GM21381 (cell line): ENCODE measurements at regions not wholly inside any gene's neighbourhood (a gene's known extent, or its start where the extent isn't known, plus 50 kb on each side); places are given as distances from the start of the nearest gene placed in this dataset.

Experiments used
- ATAC-seq: cut with Tn5 transposase; IDR thresholded peaks from one replicate; pipeline ENCODE4 v1.9.1; 2021; ENCODE audit warnings: mild to moderate bottlenecking, moderate library complexity; ENCODE audit not compliant: unreplicated experiment

DNA sequence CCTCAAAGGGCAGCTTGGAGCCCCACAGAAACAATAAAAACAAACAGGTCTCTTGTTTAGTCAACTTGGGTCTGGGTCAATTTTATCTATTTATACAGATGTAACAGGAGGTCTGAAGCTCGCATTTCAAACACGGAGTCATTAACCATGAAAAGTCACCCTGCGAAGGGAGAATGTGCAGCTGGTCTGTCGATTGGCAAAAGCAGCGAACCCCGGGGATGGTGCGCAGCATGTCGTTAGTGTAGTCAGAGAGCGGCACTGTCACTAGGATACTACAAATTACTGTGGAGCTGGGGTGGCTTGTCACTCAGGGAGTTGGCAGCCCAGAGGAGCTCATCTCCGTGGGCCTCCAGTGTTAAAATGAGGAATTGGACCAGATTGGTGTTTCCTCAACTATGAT is 190.4 kb upstream of the ARG1 start:
- no peak for ATAC-seq

DNA sequence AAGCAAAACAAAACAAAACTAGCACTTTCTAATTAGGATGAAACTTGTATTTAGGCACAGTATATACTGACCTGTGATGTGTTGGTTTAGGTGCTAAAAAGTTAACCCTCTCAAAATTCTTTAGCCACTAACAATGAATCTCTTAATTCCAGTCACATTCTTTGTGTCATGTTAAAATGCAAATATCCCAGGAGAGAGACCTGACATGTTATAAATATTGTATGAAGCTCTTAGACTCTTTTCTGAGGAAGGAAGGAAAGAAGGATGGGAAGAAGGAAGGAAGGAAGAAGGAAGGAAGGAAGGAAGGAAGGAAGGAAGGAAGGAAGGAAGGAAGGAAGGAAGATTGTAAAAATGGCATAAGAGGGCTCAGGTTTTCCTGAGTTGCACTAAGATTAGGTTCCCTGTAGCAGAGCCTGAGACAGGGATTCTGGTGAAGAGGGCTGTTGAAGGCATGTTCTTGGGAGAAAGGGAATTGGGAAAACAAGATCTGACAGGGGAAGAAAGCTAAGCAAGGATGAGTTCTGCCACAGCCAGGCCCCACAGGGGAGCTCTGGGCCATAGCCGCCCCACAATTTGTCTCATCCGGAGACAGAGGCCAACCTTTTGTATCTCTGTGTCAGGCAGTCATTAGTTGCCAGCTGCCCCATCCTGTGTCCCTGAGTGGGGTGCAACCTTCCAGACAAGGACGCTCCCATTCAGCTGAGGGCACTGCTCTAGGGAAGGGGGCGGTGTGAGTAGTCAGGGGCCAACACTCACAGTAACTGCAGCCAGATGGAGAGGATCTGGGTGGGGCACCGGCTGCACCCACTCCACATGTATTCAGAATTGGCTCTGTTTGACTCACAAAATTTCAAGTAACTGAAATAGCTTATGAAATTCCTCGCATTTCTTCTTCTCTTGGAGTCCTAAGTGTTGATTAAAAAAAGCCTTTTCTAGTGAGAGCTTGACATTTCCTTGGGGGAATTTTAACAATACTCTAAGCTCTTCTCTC is 189.3 kb upstream of the ARG1 start:
- no peak for ATAC-seq

DNA sequence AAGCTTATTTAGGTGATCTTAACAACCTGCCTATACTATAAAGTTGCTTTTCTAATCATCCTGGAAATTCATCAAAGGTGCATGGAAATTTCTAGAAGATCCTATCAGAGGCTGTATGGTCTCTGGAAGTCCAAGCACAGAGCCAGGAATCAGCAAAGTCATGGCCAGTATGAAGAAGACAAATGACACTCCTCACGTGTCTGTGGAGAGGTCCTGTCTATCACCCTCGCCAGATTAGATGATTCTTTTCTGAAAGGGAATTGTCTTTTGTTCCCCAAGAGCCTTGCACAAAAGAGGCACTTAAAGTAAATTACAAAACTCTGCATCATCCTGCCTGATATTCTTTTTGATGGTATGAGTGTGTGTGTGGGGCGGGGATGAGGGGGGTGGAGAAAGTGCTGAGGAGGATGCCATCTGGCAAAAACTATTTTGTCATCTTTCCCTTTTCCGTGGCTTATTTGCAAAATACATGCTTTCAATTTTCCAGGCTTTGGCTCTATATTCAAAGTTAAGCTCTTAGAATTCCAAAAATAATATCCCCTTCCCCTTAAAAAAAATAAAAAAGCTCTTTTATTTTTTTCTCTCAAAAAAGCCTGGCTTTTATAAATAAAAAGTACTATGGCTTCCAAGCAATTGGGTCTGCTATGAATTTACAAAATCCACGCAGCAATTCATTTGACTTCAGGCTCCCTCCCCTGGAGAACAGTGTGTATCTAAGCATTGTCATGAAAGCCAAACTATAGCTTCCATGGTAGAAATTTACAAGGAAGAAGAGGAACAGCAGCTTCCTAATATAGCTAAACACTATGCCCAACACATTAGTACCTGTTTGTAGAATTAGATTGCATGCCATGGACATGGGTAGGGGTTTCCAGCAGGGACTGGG is 185.2 kb upstream of the ARG1 start:
- no peak for ATAC-seq

DNA sequence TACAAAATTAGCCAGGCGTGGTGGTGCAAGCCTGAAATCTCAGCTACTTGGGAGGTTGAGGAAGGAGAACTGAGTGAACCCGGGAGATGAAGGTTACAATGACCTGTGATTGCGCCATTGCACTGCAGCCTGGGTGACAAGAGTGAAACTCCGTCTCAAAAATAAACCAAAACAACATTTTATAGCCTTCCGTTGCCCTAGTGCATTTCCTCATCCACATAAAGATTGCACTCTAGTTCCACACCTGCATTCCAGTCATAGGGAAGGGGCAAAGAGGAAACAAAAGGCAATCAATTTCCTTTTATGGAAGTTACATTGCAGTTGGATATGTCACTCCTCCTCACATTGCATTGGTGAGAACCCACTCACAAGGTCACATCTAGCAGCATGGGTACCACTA is 182.7 kb upstream of the ARG1 start:
- ATAC-seq: no peak

DNA sequence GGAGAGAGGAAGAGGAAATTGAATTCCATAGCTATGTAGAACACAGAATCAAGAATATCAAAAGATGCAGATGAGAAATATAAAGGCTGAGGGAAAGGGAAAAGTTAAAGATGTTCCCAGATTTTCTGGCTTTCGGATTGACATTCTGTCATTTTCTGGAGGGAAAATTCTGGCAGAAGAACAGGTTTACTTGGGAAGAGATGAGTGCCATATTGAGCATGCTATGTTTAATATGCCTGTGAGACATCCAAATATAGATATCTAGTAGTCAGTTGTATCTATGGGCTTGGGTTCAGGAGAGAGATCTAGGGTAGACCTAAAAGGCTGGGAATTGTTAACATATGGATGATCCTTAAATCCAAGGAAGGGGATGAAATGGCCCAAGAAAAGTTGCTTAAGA is 181.9 kb upstream of the ARG1 start:
- ATAC-seq: no peak

DNA sequence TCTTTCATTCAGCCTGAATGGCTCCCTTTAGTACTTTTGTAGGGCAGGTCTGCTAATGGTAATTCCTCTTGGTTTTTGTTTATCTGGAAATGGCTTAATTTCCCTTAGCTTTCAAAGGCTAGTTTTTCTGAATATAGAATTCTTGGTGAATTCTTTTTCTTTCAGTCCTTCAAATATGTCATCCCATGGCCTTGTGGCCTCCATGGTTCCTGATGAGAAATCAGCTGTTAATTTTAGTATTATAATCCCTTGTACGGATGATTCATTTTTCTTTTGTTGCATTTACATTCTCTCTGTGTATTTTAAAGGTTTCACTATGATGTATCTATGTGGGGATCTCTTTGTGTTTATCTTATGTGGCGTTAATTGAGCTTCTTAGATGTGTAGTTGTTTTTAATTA is 179.6 kb upstream of the ARG1 start:
- no peak for ATAC-seq

DNA sequence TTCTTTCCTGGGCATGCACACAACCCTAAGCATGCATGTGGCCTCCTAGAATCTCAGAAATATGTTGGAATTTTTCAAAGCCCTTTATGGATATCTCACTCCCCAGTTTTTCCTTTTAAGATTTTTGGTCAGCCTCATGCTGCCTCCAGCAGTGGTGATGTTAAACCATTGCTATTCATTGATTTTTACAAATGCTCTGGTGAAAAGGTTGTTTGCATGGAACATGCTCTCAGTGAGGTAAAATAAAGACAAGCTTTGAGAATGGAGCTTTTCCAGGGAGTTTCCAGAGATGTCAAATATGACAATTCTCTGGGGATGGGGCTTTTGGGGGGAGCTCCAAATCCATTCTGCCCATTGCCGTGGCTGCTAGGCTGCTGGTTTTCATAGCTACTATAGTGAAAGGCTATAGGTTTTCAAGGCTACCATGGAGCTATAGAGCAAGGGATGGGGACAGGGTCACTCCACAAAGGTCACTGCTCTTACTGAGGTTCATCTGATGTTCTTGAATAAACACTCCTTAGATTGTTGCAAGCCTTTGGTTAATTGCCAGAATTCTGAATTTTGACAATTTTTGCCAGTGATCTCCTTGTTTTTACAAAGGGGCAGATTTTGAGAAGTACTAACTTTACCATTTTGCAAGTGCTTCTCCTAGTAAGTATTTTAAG is 178.1 kb upstream of the ARG1 start:
- no peak for ATAC-seq

DNA sequence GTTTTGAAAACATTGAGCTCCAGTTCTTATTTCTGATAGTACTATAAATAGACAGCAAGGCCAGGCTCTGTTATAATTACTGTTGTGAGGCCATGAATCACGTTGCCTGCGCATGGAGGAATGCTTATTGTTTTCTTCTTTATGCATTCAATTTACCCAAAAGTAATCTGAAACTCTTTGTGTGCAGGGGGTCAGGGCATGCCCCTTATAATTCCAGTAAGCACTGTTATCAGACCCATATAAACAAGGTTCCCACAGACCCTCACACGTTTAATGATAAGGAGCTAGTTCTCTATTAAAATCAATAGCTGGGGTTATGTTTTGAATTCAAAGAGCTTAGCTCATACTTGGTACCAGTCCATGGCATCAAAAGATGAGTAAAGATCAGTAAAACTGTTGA is 174.8 kb upstream of the ARG1 start:
- no peak for ATAC-seq

DNA sequence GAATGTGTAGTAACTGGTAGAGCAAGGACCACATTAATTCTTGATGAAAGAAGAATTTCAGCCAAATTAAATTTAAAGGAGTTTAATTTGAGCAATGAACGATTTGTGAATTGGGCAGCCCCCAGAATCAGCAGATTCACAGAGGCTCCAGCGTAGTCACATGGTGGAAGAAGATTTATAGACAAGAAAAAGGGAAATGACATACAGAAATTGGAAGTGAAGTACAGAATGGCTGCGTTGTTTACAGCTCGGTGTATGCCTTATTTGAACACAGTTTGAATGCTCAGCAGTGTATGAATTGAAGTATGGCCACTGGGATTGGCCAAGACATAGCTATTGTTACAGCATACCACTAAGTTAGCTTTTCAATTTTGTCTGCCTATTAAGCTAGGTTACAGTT is 173.6 kb upstream of the ARG1 start:
- ATAC-seq: no peak

DNA sequence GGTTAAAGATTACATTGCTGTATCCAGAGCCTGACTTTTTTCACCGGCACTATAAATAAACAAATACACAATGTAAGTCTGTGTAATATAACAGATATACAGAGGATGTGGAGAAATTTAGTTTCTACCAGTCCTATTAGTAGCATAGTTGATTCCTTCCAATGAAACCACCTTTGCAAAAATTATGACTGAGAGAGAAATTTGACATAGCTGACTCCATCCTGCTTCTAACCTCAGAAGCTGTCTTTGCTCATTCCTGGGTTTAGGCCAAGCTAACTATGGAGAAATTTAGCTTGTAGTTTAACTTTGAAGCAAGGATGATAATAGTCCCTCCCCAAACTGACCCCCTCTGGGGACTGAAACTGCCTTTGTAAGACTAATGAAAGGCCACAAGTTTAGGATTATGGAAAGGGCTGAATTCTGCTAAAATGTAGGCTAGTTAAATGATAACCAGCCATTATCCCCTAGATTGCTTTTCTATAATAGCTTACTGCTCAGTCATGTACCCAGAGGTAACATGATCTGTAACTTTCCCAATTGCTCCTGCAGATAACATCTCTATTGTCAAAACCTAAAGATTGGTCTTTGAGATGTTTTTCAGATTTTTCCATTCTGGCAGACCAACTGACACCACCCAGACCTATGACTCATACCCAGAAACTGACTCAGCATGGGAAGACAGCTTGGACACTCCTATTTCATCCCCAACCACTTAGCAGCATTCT is 172.8 kb upstream of the ARG1 start:
- ATAC-seq: no peak

DNA sequence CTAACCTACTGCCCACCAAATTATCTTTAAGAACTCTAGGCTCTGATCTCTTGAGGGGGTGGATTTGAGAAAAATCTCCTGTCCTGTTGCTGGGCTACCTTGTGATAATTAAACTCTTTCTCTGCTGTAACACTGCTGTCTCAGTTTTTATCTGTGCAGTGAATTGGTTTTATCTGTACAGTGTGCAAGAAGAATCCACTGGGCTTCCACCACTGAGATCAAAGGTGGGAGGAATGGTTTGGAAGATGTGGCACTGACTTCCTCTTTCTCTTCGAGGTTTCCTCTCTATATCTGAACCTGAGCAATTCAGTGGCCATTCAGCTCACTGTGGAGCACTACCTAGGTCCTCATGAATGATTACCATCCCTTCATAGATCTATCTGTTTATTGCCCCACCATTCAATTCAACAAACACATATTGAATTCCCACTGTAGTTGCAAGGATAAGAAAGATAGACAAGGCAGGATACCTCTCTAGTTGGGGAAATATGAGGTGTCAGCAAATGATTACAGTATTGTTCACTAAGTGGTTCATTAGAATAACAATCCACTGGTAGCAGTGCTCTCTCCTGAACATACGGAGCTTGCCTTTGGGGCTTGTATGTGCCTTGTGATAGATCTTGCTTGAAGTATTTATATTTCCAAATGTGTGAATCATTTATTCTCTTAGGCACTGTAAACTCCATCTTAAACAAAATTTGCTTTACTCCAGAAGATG is 172.1 kb upstream of the ARG1 start:
- no peak for ATAC-seq

DNA sequence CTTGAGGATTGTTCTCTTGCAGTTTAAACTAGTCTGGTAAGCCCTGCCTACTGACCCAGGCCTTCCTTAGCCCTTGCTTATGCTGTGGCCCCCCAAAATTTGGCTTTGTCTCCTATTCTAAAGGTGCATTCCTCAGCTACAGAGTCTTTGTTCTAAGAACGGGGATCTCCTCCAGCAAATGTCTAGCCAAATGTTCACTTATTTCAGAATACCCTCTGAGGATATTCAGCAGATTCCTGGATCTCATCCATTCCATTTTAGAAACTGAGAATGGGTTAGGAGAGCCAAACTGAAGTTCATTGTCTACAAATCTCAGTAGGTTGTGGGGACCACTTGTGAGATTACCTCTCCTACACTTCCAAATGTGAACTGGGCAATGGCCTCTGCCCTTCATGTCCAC is 164.2 kb upstream of the ARG1 start:
- no peak for ATAC-seq

DNA sequence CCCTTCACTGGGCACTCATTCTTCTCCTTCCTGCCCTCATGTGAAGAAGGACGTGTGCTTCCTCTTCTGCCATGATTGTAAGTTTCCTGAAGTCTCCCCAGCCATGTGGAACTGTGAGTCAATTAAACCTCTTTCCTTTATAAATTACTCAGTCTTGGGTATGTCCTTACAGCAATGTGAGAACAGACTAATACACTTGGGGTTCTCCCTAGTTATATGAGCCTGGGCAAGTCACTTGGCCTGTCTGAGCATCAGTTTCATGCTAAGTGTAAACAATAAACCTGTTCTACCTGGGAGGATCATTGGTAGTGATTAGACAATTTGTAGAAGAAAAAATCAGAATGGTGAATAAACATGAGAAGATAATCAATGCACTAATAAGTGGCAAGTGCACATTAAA is 162.2 kb upstream of the ARG1 start:
- no peak for ATAC-seq

DNA sequence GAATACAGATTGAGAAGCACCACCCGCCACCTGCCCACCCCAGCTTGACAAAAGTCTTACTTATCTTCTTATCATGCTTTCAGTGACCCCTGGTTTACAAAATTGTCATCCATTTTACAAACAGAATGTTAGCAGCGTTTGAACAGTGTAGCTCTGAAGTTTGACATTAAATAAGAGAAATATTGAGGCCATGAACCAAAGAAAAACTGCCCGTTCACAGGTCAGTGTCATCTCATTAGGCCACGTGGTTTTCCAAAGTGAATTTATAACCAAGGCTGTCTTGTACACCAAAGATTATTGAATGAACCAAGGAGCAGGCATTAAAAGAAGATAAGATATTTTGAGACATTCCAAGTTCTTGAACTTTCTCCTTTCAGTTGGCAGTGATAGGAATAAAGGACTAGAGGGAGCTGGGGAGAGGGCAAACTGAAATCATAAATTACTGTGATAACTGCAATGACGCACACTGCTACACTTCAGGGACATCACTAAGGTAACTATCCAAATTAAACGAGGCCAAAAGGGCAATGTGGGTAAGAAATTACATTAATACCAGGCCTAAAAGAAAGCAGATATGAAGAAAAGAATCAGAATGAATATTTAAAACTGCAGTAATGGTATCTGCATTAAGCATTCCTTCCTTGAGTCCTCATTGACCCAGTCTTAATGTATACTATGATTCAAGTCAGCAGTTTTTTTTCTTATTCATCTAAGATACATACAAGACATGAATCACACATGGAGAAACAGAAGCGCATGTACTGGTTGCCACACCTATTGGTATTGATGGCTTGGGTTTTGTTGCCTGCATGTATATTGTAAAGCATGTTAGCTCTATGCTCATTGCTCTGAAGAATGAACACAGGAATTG is 159.8 kb upstream of the ARG1 start:
- ATAC-seq: no peak

DNA sequence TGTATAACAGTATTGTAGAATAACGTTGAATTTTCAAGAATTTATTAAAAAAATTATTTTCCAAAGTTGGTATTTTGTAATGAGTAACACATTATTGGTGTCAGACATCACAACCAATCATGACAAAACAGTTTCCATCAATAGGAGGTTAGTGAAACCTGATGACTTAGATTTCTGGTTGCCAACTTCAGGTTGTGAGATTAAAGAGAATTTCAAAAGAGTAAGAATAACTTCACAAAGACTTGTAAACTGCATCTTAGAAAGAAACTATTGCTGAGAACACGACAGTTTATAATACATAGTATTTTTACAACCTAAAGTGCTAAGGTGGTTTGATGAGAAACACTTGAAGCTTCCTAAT is 159.2 kb upstream of the ARG1 start:
- no peak for ATAC-seq

DNA sequence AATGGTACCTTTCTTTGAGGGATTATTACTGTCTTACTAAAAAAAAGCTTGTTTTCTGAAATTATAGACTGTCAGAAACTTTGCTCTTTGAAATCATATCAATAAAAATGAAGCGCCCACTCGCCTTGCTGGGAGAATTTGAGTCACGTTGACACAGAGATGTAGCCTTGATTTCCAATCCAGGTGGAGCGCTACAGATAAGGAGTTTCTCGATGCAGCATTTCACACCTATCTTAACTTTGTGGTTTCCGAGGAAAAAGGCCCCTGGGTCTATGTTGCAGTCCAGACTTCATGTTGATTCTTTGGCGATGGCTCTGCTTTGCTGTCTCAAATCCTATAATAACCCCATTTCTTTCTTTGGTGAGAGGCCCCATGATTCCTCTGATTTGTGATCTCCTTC is 158.1 kb upstream of the ARG1 start:
- no peak for ATAC-seq

DNA sequence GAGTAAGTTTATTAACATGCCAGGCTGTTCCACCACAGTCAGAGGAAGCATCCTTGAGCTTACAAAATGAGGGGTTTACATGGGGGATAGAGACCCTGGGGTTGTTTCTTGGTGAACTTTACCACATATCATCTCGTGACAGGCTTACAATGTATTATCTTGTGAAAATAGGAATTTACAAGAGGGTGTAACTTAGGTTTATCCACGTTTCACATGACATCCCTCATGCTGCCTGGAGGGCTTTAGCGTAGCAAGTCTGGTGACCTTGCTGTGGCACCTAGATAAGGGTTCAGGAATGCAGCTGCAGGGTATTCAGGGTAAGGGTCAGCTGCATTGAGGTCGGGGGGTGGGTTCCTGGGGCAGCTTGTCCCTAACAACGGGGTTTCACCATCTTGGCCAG is 154.6 kb upstream of the ARG1 start:
- ATAC-seq: no peak

DNA sequence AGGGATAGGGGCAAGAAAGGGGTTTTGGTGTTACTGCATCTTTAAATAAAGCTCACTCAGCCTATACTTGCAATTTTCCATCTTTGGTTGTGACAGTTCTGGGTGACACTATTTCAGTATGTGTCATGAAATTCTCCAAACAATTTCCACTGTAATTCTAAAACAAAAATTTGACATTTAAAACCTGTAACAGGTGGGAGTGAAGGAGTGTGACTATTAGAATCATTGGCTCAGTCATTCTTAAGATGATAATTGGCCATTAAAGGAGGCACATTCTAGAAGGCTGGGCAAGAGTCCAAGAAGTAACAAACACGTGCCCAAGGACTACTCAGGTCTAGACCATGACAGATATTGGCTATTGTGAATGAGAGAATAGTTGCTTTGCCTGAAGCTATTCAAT is 153.3 kb upstream of the ARG1 start:
- no peak for ATAC-seq

DNA sequence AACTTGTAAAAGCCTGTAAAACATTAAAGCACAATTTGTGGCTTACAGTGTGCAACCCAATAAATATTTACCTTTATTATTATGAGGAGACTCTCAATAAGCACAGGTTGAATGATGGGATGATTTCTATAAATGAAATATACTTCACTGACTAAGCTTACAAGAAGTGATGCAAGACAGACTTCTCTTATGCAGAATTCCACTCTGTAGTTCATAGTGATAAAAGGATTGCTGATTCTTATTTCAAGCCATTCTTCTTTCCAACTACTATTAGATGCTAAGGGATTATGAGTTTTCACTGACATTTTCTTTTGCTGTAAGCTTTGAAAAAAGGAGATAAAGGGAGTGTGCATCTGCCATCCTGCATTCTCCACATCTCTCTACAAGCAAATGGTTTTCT is 149.0 kb upstream of the ARG1 start:
- no peak for ATAC-seq
